HCT116 (cell line): ENCODE measurements at regions not wholly inside any gene's neighbourhood (a gene's known extent, or its start where the extent isn't known, plus 50 kb on each side); places are given as distances from the start of the nearest gene placed in this dataset.

Experiments
- CTCF ChIP-seq, 3 experiments: fragments of 200-600 bp in 1 of 3; sonication (generic) in 1 of 3; IDR thresholded peaks in 2 of 3; conservative IDR thresholded peaks in 1 of 3; 2 replicates each; pipeline ENCODE4 v1.5.1; 2012 to 2017; ENCODE audit warnings: low read depth in 2 of 3, low read length in 2 of 3, antibody characterized with exemption in 1 of 3, borderline replicate concordance in 1 of 3, control low read depth in 1 of 3, mild to moderate bottlenecking in 1 of 3, mixed read lengths in 1 of 3, mixed run types in 1 of 3, moderate library complexity in 1 of 3; ENCODE audit not compliant: insufficient read depth in 1 of 3
- ELF1 ChIP-seq: IDR thresholded peaks from 2 replicates; pipeline ENCODE4 v1.6.1; 2012; ENCODE audit warnings: low read depth, borderline replicate concordance
- EZH2 ChIP-seq: fragments of 200-600 bp; sonication (generic); IDR thresholded peaks from 2 replicates; pipeline ENCODE4 v1.6.1; 2017; ENCODE audit warnings: antibody characterized with exemption, mixed run types
- POLR2A ChIP-seq: IDR thresholded peaks from 2 replicates; pipeline ENCODE4 v1.7.0; 2011; ENCODE audit warnings: borderline replicate concordance; ENCODE audit not compliant: insufficient read depth, insufficient read length; ENCODE audit errors: extremely low read depth
- POLR2AphosphoS5 ChIP-seq: IDR thresholded peaks from 2 replicates; pipeline ENCODE4 v1.6.1; 2011; ENCODE audit warnings: mild to moderate bottlenecking, low read depth, low read length, moderate library complexity
- RAD21 ChIP-seq: IDR thresholded peaks from 2 replicates; pipeline ENCODE4 v1.6.1; 2012; ENCODE audit warnings: low read depth, mild to moderate bottlenecking
- SIN3A ChIP-seq: IDR thresholded peaks from 2 replicates; pipeline ENCODE4 v1.6.1; 2012; ENCODE audit warnings: low read depth
- SRF ChIP-seq: IDR thresholded peaks from 2 replicates; pipeline ENCODE4 v1.6.1; 2012; ENCODE audit warnings: low read depth
- ZBTB33 ChIP-seq: IDR thresholded peaks from 2 replicates; pipeline ENCODE4 v1.6.1; 2011; ENCODE audit warnings: mild to moderate bottlenecking, low read length, moderate library complexity; ENCODE audit not compliant: insufficient replicate concordance; ENCODE audit errors: extremely low read depth
- TF ChIP-seq, protein P1 (sequence below): IDR thresholded peaks from 2 replicates; pipeline ENCODE4 v1.6.1; 2012; ENCODE audit warnings: low read depth
- TF ChIP-seq, protein P2 (sequence below): IDR thresholded peaks from 2 replicates; pipeline ENCODE4 v1.6.1; 2012

- TF ChIP-seq SIN3A (no peak), CTCF (IDR thresholded peaks at IDR 0.05 in 2 of 3, conservative IDR thresholded peaks at IDR 0.05 in 1 of 3; ENCODE audit: borderline replicate concordance in 1 of 3, insufficient read depth in 1 of 3, low read depth in 2 of 3, low read length in 2 of 3) (no peak), EZH2 (no peak), POLR2A (no peak), ELF1 (no peak), POLR2AphosphoS5 (no peak), ZBTB33 (no peak), SRF (no peak), RAD21 (no peak)
- TF ChIP-seq, protein P1, sequence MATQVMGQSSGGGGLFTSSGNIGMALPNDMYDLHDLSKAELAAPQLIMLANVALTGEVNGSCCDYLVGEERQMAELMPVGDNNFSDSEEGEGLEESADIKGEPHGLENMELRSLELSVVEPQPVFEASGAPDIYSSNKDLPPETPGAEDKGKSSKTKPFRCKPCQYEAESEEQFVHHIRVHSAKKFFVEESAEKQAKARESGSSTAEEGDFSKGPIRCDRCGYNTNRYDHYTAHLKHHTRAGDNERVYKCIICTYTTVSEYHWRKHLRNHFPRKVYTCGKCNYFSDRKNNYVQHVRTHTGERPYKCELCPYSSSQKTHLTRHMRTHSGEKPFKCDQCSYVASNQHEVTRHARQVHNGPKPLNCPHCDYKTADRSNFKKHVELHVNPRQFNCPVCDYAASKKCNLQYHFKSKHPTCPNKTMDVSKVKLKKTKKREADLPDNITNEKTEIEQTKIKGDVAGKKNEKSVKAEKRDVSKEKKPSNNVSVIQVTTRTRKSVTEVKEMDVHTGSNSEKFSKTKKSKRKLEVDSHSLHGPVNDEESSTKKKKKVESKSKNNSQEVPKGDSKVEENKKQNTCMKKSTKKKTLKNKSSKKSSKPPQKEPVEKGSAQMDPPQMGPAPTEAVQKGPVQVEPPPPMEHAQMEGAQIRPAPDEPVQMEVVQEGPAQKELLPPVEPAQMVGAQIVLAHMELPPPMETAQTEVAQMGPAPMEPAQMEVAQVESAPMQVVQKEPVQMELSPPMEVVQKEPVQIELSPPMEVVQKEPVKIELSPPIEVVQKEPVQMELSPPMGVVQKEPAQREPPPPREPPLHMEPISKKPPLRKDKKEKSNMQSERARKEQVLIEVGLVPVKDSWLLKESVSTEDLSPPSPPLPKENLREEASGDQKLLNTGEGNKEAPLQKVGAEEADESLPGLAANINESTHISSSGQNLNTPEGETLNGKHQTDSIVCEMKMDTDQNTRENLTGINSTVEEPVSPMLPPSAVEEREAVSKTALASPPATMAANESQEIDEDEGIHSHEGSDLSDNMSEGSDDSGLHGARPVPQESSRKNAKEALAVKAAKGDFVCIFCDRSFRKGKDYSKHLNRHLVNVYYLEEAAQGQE = no peak
- TF ChIP-seq, protein P2, sequence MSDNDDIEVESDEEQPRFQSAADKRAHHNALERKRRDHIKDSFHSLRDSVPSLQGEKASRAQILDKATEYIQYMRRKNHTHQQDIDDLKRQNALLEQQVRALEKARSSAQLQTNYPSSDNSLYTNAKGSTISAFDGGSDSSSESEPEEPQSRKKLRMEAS = no peak
Observed at GRCh38 chr16:86716649-86717048, 138.3 kb downstream of the FOXL1 start.
